DND-41 (cell line): ENCODE measurements at regions not wholly inside any gene's neighbourhood (a gene's known extent, or its start where the extent isn't known, plus 50 kb on each side); places are given as distances from the start of the nearest gene placed in this dataset.

ENCODE experiments used
- EZH2 ChIP-seq: IDR thresholded peaks from 3 replicates; pipeline ENCODE4 v1.6.1; 2012; ENCODE audit warnings: borderline replicate concordance, low read depth, mild to moderate bottlenecking, moderate library complexity, low read length, inconsistent platforms; ENCODE audit not compliant: severe bottlenecking
- TF ChIP-seq, protein P1 (sequence below): IDR thresholded peaks from 2 replicates; pipeline ENCODE4 v1.5.1; 2012; ENCODE audit warnings: borderline replicate concordance, low read length, moderate library complexity, mild to moderate bottlenecking; ENCODE audit not compliant: poor library complexity, severe bottlenecking; ENCODE audit errors: extremely low read depth

DNA sequence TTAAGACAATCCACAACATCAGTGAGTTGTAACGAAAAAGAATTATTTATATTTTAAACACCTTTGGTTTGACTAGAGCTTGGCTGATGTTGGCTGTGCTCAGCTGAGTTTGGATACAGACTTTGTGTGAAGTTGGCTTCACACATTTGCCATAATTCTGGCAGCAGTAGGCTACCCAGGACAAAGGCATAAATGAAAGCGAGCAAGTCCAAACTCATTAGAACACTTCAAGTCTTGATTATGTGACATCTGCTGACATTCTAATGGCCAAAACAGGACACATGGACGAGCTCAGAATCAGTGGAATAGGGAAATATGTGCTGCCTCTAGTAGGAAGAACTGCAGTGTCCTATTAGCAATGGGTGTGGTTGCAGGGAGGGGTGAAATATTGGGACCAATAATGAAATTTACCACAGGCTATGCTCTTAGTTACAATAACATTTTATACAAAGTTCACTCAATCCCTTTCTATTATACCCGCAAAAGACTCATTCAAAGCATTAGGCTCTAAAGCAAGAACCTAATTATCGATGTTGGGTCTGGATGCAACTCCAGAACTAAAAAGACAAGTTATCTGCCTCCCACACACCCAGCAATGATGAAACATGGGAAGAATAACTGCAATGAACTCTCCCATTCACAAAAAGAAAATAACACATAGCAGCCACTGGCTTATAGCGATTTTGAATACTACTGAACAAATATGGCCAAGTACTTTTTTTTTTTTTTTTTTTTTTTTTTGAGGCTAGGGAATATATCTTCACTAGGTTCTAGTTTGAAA is 493.9 kb upstream of the RASGRP1 start:
- TF ChIP-seq, protein P1, sequence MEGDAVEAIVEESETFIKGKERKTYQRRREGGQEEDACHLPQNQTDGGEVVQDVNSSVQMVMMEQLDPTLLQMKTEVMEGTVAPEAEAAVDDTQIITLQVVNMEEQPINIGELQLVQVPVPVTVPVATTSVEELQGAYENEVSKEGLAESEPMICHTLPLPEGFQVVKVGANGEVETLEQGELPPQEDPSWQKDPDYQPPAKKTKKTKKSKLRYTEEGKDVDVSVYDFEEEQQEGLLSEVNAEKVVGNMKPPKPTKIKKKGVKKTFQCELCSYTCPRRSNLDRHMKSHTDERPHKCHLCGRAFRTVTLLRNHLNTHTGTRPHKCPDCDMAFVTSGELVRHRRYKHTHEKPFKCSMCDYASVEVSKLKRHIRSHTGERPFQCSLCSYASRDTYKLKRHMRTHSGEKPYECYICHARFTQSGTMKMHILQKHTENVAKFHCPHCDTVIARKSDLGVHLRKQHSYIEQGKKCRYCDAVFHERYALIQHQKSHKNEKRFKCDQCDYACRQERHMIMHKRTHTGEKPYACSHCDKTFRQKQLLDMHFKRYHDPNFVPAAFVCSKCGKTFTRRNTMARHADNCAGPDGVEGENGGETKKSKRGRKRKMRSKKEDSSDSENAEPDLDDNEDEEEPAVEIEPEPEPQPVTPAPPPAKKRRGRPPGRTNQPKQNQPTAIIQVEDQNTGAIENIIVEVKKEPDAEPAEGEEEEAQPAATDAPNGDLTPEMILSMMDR, result no peak
- no peak for TF ChIP-seq EZH2
